CD4-positive, alpha-beta T cell treated with Interleukin-15 for 4 hours (primary cell): ENCODE measurements at regions not wholly inside any gene's neighbourhood (a gene's known extent, or its start where the extent isn't known, plus 50 kb on each side); places are given as distances from the start of the nearest gene placed in this dataset.
"Not testable (repeated sequence)": the region's sequence is repeated elsewhere in the genome, so short reads cannot be mapped to it uniquely, and the experiment has no call there.

Experiments used
- DNase-seq: peaks from one replicate; pipeline ENCODE4 v3.0.0-alpha.2; 2020; ENCODE audit warnings: low spot score

DNA sequence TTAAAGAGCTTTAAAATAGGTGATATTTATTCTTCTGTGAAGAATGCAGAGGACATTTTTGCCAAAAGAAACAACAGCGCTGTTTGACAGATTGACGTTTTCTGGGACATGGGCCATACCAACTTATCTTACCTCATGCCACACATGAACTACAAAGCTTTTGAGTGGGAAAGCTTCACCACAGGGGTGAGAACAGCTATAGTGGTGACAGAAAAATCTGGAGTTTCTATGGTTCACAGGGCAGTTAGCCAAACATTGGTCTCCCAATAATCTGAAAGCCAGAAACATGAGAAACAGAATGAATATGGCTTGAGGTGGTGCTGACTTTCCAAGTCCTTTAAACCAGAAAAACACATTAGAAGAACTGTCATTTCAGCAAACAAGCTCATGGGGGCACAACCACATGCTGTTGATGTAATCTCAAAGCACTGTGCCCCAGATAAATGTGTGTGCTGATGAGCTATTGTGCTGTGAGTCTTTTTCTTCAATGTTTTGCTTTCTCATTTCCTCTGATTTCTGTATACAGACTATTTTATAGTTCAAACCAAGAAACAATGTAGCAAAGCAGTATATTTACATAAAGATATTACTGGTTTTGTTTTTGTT, 905.4 kb downstream of the SLC16A7 start:
- DNase-seq = no peak

DNA sequence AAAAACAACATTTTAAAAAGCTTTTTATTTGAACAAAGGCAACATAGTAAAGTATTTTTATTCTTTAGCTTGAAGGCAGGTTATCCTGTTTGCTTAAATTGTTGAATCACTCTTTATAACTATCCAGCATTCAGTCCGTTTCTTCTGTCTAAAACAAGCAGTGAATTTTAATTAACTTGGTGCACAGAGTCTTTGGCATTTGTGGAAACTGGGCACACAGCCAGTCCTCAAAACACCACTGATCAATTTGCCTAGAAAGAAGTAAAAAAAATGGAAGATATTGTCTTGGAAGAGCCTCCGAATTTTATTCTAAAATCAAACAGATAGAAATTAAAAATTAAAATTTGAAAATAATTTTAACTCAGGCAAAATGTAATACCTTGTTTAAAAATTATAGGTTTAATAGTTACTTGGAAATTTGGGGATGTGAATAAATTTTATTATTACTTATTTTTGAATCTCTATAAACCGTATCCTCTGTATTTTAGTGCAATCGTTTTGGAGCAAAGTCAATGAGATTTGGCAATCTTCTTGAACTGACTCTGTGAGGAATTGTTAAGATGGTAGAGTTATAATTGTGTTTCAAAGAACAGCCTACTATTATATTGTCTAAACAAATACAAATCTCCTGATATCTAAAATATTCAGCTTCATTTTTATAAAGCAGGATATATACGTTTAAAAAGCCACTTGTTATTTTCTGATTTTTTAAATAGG, 927.0 kb downstream of the SLC16A7 start:
- no peak for DNase-seq

DNA sequence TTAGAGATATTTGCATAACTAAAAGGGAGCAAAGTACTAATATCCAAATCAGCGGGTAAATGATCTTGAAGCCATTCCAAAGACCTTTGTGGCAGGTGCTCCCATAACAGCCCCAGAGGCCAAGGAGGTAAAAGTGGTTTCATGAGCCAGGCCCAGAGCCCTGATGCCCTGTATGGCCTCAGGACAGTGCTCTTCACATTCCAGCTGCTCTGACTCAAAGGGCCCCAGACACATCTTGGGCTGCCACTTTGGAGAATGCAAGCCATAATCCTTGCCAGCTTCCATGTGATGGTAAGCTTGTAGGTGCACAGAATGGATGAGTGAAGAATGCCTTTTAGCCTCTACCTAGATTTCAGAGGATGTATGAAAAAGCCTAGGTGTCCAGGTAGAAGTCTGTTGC, 933.4 kb downstream of the SLC16A7 start:
- no peak for DNase-seq

DNA sequence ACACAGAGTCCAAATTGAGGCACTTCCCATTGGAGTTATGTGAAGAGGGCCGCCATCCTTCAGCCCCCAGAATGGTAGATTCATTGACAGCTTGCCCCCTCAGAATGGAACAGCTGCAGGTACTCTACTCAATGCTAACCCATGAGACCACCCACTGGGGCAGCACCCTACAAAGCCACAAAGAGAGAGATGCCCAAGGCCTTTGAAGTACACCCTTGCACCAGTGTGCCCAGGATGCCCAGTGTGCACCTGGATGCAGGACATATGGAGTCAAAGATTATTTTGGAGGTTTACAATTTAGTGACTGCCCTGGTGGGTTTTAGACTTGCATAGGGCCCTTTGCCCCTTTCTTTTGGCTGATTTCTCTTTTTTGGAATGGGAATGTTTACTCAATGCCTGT, 933.9 kb downstream of the SLC16A7 start:
- no peak for DNase-seq

DNA sequence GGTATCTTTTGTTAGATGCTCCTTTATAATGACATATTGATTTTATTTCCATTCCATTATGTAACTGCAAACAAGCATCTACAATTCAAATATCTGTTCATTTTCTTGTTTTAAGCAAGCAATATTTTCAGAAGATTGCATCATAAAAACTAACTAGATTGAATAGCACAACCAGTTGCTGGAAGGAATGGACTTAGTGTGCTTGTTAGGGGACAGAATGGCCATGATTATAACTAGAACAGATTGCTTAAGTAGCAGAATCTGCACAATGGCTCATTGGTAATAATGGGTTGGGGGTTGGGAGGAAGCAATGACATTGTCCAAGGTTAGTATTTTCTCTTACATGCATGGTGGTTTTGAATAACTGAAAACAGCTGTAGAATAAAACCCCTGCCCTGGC, 939.5 kb downstream of the SLC16A7 start:
- no peak for DNase-seq

DNA sequence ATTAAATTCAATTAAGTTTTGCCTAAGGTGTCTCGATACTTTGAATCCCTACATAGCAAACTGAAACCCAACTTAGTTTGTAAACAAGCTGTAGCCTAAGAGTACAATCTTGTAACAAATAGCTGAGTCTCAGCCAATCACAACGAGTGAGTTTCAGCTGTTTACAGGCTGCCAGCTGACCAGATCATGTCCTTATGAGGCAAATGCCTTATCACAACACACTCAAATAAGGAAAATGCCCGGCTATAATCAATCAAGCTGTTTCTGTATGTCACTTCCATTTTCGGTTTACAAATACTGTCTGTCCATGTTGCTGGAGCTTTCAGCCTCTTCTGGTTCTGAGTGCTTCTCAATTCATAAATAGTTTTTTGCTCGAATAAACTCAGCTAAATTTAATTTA, 943.8 kb downstream of the SLC16A7 start:
- no peak for DNase-seq

DNA sequence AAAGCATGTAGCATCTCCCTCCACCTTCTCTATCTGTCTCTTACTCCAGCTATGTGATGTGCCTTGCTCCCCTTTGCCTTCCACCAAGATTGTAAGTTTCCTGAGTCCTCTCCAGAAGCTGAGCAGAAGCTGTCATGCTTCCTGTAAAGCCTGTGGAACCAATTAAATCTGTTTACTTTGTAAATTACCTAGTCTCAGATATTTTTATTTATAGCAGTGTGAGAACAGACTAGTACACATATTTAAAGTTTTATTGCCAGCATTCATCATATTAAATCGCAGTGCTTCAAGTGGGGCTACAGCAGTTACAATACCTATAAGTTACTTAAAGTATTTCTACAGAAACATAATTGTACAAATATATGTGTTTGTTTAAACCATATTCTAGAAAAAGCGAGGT, 973.1 kb downstream of the SLC16A7 start:
- no peak for DNase-seq

DNA sequence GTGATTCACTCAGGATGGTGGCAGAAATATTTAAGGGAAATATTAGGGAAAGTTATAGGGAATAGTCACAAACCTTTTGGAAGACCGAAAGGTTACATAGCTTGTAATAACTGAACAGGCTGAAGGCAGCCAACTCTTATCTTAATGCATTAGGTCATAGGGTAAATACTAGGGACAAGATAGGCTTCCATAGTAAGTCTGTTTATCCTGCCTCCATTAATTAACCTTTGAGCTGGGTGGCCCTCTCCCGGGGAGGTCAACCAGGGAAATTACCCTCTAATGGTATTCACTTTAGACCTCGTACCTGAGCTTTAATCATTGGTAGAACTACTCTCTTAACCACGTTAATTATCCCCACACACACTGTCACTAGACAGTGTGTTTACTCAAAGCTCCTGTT, 981.8 kb downstream of the SLC16A7 start:
- DNase-seq = no peak

DNA sequence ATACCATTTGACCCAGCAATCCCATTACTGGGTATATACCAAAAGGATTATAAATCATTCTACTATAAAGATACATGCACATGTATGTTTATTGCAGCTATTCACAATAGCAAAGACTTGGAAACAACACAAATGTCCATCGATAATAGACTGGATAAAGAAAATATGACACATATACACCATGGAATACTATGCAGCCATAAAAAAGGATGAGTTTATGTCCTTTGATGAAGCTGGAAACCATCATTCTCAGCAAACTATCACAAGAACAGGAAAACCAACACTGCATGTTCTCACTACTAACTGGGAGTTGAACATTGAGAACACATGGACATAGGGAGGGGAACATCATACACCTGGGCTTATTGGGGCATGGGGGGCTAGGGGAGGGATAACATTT, 991.8 kb downstream of the SLC16A7 start:
- DNase-seq = not testable (repeated sequence)

DNA sequence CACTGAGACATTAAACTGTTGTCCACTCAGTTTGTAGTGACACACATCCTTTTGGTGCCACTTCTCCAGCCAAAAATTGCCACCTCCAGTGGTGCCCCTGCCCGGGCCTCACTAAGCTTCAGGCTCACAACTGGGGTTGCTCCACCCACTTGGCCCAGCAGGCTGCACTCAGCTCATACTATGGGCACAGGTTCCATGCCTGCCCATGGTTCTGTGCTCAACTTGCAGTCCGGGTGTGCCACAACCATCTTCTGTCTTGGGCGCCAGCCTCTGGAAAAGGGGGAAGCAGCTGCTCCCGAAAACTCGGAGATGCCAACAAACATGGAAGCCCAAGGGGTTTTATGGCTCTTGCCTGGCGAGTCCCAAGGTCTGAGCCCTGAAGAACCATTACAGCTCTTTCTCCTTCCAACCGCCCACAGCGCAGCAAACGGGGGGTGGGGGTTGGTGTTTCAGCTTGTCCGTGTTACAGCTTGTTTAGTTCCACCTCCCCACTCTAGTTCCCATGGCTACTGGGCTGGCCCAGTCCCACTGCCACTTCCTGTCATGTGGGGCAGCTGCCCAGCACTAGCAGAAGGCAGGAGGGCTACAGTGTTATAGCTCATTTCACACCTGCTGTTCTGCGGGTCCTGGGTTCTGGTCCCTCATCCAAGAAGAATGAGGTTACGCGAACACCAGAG, 998.3 kb downstream of the SLC16A7 start:
- DNase-seq = no peak

DNA sequence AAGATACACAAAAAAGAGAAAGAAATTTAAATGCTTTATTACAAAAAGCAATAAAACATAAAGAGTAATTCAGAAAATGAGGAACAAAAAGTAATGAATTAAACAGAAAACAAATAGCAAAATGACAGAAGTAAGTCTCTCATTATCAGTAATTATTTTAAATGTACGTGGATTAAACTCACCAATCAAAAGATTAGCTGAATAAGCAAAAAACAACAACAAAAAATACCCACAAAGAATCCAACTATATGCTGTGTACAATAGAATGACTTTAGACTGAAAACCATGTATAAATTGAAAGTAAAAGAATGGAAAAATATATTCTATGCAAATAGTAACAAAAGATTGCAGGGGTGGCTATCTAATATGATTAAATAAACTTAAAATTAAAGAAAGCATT, 1006.8 kb downstream of the SLC16A7 start:
- DNase-seq = no peak

DNA sequence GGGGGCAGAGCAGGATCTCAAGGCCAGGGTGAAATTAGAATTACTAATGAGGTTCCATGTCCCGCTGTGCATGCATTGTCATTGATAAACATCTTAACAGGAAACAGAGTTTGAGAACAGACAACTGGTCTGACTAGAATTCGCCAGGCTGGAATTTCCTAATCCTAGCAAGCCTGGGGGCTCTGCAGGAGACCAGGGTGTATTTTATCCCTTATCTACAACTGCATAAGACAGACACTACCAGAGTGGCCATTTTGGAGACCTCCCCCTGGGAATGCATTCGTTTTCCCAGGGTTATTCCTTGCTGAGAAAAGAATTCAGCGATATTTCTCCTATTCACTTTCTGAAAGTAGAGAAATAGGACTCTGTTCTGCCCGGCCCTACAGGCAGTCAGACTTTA, 1007.6 kb downstream of the SLC16A7 start:
- DNase-seq = not testable (repeated sequence)

DNA sequence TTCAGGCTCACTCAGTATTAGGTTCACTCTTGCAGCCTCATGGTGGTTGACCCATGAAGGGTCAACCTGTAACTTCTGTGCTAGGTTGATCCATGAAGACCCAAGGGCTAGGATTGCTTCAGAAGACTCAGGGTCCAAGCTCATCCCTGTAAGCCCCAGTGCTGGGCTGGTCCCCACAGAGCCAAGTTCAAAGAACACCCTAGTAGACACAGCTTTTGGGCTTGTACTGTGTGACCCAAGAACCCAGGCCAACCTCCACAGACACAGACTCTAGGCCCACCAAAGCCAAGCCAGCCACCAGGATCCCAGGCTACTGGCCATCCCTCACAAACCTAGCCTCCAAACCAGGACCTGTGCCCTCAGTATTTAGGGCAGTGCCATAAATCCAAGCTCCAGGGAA, 1020.6 kb downstream of the SLC16A7 start:
- DNase-seq = no peak

DNA sequence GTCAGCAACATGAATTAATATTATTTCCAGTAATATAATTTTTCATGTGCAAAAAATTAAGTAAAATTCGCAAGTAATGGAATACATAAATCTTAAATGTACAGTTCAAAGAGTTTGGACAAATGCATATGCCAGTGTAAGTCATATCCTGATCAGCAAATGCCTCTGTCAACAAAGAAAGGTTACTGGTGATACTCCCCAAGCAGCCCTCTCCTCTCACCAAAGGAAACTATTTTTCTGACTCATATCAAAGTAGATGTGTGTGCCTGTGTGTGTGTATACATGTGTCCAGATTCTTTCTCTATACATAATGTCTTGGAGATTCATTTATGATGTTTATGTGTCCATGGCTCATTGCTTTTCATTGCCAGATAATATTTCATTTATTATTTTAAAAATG, 1035.0 kb downstream of the SLC16A7 start:
- no peak for DNase-seq

DNA sequence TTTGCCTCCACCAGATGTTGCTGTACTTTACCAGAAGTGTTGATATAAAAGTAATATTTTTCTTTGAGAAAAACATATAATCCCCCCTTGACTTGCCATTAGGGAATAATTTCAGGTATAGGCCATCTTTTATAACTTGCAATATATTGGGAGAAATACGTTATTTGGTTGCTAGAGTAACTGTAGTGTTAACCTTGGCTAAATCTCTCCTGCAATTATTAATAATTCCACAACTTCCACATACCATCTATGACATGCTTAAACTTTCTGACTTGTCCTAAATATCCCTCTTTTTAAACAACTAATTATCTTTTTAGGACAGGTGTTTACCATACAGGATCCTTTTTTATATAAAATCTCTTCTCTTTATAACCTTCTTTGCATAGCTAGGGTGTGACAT, 1048.2 kb downstream of the SLC16A7 start:
- no peak for DNase-seq

DNA sequence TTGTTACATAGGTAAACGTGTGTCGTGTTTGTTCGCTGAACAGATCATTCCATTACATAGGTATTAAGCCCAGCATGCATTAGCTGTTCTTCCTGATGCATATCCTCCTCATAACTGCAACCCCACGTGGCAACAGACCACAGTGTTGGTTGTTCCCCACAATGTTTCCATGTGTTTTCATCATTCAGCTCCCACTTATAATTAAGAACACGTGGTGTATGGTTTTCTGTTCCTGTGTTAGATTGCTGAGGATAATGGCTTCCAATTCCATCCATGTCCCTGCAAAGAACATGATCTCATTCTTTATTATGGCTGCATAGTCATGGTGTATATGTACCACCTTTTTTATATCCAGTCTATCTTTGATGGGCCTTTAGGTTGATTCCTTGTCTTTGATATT, 1071.1 kb downstream of the SLC16A7 start:
- DNase-seq = no peak

DNA sequence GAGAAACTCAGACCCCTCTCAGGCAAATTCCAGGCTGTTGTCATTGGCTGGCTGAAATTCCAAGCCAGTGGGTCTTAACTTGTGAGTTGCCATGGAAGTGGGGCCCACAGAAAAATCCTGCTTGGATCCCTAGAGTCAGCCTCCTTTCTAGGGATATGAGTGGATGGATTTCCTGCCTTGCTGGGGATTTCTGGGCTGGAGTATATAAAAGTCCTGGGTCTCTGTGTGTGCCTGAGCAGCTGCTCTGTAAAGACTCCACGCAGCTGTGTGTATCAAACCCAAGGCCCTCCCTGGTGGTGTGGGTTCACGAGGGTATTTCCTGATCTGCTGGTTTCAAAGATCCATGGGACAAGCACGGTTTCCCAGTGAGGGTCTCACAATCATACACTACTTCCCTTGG, 1077.1 kb downstream of the SLC16A7 start:
- DNase-seq = no peak

DNA sequence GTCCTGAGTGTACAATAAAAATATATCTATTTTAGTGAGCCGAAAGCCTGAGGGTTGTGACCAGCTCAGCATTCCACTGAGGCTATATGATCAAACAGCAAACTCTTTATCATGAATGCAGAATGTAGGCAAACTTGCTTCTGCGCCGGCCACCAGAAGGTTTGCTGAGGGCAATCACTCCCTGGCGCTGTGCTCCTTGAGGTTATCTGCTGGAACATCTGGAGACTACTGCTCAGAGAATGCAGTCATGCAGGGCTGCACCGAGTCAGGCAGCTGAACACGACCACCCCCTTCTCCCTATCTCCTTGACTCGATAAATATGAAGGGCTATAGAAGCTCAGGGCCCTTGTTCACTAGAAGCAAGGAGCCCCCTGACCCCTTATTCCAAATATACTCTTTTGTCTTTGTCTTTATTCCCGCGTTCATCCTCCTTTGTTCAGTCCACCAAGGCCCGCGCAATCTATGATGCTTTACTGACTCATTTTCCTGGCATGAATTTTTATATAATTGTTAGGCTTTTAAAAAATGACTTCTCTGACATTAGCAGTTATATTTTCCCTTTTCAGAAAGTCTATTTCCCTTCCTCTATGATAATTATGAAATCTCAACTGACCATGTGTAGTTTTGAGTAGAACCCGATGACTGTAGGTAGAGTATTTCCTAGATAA, 1089.3 kb downstream of the SLC16A7 start:
- DNase-seq = no peak

DNA sequence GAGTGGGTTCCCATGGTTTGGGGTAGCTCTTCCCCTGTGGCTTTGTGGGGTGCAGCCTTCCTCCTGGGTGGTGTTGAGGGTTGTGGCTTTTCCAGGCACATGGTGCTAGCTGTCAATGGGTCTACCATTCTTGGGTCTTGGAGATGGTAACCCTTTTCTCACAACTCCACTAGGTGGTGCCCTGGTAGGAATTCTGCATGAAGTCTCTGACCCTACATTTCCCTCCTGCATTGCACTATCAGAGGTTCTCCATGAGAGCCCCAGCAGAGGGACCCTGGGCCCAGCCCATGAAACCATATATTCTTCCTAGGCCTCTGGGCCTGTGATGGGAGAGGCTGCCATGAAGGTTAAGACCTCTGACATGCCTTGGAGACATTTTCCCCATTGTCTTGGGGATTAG, 1093.3 kb downstream of the SLC16A7 start:
- no peak for DNase-seq

DNA sequence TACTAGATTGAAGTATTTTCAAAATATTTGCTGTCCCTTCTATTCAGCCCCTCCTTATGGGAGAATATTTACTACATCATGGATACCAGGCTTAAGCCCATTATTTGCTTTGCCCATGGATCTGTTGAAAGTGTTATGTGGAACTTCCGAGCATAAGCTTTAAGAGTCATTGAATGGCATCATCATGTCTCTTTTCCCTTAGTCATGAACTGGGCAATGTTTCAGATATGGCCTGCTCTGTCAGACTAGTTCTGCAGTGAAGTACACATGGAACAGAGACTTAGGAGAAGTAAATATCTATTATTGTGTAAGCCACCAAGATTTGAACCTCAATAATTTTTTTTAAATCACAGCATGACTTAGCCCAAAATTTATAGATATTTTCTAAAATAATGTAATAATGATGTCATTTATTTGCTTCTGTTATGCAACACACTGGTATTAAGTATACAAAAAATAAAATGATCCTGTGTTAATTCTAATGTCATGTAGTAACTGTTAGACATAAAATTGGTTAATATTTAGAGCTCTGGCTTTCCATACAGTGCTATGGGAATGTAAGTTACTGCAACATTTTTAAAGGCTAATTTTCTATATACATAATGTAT, 1097.3 kb downstream of the SLC16A7 start:
- no peak for DNase-seq

DNA sequence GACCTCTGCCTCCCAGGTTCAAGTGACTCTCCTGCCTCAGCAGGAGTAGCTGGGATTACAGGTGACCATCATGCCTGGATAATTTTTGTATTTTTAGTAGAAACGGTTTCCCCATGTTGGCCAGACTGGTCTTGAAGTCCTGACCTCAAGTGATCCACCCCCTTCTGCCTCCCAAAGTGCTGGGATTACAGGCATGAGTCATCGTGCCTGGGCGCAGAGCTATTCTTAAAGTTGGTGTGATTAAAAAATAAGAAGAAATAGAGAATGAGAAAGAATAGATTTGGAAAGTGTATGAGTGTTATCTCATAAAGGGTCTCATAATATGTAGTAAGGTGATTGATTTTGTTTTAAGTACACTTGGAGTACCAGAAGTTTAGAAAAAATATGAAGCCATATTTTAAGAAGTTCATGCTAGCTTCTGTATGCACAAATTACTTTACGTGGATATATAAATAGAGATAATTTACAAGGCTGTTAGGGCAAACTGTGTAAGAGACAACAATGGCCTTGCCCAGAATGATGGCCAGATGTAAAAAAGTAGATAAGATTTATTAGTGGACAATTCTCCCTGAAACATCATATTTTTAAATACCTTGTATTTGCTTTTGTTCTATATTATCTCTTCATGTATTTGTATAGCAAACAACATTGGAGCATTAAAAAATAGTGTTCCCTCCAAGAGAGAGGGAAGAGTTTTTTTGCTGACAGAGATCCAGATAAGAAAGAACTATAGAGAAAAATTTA, 1108.5 kb downstream of the SLC16A7 start:
- no peak for DNase-seq

DNA sequence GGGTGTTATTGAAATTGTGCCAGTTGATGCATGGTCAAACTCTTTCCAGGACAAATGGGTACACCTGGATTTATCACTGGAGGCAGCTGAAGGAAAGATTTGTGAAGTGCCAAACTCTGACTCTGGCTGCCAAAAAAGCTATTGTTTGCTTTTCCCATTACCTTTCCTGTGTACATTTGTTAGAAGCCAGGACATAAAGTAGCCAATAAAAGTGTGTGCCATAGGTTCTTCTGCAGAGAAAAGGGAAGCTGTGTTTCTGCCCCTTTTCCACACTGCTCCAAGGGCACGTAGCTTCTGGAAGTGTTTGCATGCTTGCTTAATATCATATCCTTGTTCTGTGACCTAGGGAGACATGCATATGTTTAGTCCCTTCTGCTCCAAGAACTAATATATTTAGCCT, 1114.4 kb downstream of the SLC16A7 start:
- DNase-seq = no peak
